D721Med (cell line): ENCODE measurements at regions not wholly inside any gene's neighbourhood (a gene's known extent, or its start where the extent isn't known, plus 50 kb on each side); places are given as distances from the start of the nearest gene placed in this dataset.

Experiments
- DNase-seq: peaks from one replicate; pipeline ENCODE4 v3.0.0; 2011; ENCODE audit warnings: low spot score; ENCODE audit not compliant: insufficient read length
- FAIRE-seq: peaks from 2 replicates; lab custom pipeline; 2011; peaks lifted over from hg19 to GRCh38; lab: Jason Lieb, UNC
- CTCF ChIP-seq: IDR thresholded peaks from 2 replicates; pipeline ENCODE4 v1.5.1; 2012; ENCODE audit warnings: mild to moderate bottlenecking, control low read depth; ENCODE audit not compliant: insufficient read depth; ENCODE audit errors: missing control alignments

GRCh38 chr10:3857318-3857717 lies 72.3 kb upstream of the KLF6 start:
- DNase-seq (no peak), FAIRE-seq (no peak)
- TF ChIP-seq CTCF: no peak

DNA sequence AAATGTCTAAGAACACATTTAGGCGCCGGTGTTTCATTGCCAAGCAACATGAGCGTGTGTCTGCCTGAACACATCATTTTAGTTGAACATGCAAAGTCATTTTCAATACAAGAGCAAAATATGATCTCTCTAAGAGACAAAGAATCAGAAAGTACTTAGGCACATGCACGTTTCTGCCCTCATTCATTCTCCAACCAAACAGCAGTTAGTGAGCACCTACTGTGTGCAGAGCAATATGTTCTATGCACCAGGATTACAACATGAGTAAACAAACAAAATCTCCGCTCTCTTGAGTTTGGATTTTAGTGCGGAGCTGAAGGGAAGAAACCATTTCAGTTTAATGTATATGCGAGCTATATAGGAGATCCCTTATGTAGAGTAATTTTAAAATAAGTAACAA lies 71.6 kb upstream of the KLF6 start:
- no peak for TF ChIP-seq CTCF
- no peak for FAIRE-seq

GRCh38 chr10:3853547-3854303 lies 68.7 kb upstream of the KLF6 start:
- no peak for TF ChIP-seq CTCF
- no peak for DNase-seq
- no peak for FAIRE-seq

More for the DNA sequence above, 71.6 kb upstream of the KLF6 start:
- no peak for DNase-seq

DNA sequence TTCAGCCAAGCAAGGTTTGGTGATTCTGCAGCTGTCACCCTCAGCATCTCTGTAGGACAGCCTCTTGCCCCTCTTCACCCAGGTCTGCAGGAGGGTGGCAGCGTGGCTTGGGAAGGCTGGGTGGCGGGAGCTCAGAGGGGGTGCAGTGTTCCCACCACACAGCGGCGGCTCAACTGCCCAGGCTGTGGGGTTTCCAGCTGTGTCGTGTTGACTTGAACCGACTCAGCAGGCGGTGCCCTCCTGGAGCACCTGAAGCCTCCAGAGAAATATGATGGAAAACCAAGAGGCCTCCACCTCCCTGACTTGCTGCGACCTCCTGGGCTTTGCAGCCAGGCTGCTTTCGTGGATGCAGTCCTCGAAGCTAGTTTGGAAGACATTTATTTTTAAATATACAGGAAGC lies 68.0 kb upstream of the KLF6 start:
- no peak for FAIRE-seq
- no peak for TF ChIP-seq CTCF
- no peak for DNase-seq

- no peak for TF ChIP-seq CTCF
- FAIRE-seq (no peak), DNase-seq (no peak)
These were observed 67.3 kb upstream of the KLF6 start for GRCh38 chr10:3852147-3852904.

DNA sequence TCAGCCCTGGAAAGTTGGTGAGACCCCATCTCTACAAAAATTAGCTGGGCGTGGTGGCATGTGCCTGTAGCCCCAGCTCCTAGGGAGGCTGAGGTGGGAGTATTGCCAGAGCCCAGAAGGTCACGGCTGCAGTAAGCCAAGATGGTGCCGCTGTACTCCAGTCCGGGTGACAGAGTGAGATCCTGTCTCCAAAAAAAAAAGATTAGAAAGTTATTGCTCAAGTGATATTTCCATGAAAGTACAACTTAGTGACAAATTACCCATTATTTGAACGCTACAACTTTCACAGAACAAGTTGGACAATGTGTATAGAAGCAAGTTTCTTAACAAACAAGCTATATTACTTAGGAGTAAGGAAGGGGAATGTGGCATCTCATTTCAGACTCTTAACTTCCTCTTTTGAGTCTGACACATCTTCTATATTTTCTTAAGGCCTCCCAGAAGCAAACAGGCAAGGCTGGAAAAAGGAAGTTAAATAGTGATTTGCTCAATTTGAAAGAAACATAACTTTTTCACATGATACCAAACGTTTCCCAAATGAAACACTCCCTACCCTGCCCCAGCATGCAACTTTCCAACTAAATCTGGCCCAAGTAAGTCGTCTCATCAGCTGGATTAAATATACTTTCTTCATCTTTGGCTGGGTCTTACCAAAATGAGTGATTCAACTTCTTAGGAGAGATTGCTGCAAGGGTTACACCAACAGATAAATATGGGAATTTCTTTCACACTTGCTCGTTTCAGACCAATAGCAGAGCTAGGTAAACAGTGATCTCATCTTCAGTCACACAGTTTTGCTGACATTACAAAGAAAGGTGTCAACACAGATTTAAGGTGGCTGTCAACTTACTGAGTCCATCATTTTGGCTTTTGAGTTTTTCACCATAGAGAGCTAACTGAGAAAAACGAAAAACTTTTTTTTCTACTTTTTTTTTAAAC lies 66.3 kb upstream of the KLF6 start:
- no peak for TF ChIP-seq CTCF
- no peak for DNase-seq
- FAIRE-seq: no peak
